Activated naive CD4-positive, alpha-beta T cell treated with anti-CD3 and anti-CD28 coated beads for 36 hours (primary cell): ENCODE measurements at regions not wholly inside any gene's neighbourhood (a gene's known extent, or its start where the extent isn't known, plus 50 kb on each side); places are given as distances from the start of the nearest gene placed in this dataset.

Experiments
- CTCF ChIA-PET: fragments of 350-600 bp; sonication (Branson Sonifier 250); formaldehyde crosslinking; loops from one replicate; lab custom pipeline; 2021; ENCODE audit warnings: antibody characterized with exemption; lab: Charles Lee
- DNase-seq: peaks from one replicate; pipeline ENCODE4 v3.0.0-alpha.2; 2020
- H3K27ac Mint-ChIP-seq: one replicate; pipeline ENCODE4 v1.8.0; 2021; ENCODE audit warnings: mild to moderate bottlenecking, mixed read lengths
- H3K27me3 Mint-ChIP-seq: one replicate; pipeline ENCODE4 v1.8.0; 2021; ENCODE audit warnings: low read depth, mixed read lengths
- H3K36me3 Mint-ChIP-seq: one replicate; pipeline ENCODE4 v1.8.0; 2021; ENCODE audit warnings: low read depth, mixed read lengths
- H3K4me1 Mint-ChIP-seq: one replicate; pipeline ENCODE4 v1.8.0; 2021; ENCODE audit warnings: low read depth, mixed read lengths
- H3K4me3 Mint-ChIP-seq: one replicate; pipeline ENCODE4 v1.8.0; 2021; ENCODE audit warnings: mild to moderate bottlenecking, moderate library complexity, mixed read lengths
- H3K9me3 Mint-ChIP-seq: one replicate; pipeline ENCODE4 v1.8.0; 2021; ENCODE audit warnings: mixed read lengths
- intact Hi-C: fragments of 100-400 bp; cut with micrococcal nuclease; formaldehyde crosslinking; loops from one replicate; pipeline ENCODE4 v1.15.1; 2023

DNA sequence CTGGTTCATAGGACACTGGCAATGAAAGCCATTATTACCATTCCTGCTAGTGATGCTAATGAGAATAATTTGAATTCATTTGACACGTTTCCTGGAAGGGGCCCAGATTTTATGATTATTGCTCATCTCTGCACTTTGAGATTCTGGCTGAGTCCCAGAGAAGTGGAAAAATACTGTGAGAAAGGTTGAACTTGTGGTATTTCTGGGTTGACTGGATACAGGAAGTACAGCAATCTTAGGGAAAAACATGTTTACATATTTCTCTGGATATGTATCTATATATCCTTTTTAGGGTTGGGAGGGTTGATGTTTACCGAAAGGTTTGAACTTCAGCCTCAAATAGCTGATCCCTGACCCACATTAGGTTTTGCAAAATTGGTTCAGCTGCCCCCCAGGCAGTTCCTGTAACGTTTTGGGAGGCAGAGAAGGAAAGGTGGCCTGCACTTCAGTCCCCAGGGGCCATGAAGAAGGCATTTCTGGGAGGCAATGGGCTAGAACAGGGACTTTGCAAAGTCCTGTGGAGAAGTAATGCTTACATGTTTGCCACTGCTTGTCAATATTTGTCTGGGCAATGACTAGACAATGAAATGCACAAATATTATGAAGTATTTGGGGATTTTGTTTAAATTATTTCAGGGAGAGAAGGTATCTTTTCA lies 253.7 kb upstream of the PITRM1 start:
- peaks cover 10% of the 10 kb centered on the region for H3K9me3 Mint-ChIP-seq
- no peak overlapping the region for H3K27ac Mint-ChIP-seq
- peaks cover 3% of the 10 kb centered on the region for H3K27me3 Mint-ChIP-seq
- H3K4me1 Mint-ChIP-seq = peaks cover 8% of the 10 kb centered on the region
- no peaks in the 10 kb centered on the region for H3K36me3 Mint-ChIP-seq
- intact Hi-C loops = no loop called here
- CTCF ChIA-PET = interaction anchor here (1.2 kb wide), 1 partner anchor 25 kb away, joined by 3 read pairs; no protein-coding TSS in a partner anchor
- H3K4me3 Mint-ChIP-seq = no peak overlapping the region
- DNase-seq = no peak

DNA sequence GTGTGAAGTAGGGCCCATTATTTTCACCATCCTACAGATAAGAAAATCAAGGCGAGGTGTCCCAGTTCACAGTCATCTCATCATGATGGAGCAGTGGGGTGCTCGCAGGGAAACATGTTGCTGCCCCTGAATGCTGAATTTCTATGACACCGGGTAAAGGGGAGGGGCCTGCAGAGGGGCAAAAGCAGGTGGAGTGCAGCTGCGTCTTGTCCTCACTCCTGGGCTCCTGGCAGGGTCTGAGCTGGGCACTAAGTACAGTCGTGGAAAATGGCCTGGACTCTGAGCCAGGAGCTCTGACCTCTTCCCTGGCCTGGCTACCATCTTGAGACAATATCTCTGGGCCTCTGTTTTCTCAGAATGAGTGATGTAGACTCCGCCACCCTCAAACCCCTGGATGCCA lies 253.1 kb upstream of the PITRM1 start:
- Mint-ChIP-seq H3K4me1 (peaks cover 10% of the 10 kb centered on the region), H3K27ac (no peak overlapping the region), H3K36me3 (no peaks in the 10 kb centered on the region), H3K9me3 (peaks cover 6% of the 10 kb centered on the region), H3K27me3 (peaks cover 5% of the 10 kb centered on the region), H3K4me3 (no peak overlapping the region)
- intact Hi-C loops = no loop called here
- no peak for DNase-seq
- CTCF ChIA-PET = no interaction called here

DNA sequence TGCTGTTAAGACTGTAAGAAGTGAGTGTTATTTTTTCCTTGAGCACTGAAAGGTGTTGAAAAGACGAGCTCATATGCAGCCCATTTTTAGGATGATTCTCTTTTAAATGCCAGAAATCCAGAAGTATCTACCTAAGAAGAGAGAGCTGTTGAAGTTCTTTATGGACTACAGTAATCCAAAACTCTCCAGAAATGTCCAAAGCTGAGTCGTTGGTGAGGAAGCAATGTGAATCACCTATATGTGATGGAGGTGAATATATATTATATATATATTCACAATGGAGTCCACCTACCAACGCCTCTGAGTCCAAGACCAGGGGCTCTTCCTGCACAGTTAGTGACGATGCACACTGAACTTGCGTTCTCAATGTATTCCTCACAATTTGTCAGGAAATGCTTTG lies 252.7 kb upstream of the PITRM1 start:
- DNase-seq = no peak
- no peaks in the 10 kb centered on the region for H3K36me3 Mint-ChIP-seq
- no peak overlapping the region for H3K27ac Mint-ChIP-seq
- H3K4me1 Mint-ChIP-seq = peaks cover 15% of the 10 kb centered on the region
- H3K4me3 Mint-ChIP-seq = no peak overlapping the region
- peaks cover 2% of the 10 kb centered on the region for H3K9me3 Mint-ChIP-seq
- intact Hi-C loops = no loop called here
- H3K27me3 Mint-ChIP-seq = peaks cover 8% of the 10 kb centered on the region
- CTCF ChIA-PET = no interaction called here

DNA sequence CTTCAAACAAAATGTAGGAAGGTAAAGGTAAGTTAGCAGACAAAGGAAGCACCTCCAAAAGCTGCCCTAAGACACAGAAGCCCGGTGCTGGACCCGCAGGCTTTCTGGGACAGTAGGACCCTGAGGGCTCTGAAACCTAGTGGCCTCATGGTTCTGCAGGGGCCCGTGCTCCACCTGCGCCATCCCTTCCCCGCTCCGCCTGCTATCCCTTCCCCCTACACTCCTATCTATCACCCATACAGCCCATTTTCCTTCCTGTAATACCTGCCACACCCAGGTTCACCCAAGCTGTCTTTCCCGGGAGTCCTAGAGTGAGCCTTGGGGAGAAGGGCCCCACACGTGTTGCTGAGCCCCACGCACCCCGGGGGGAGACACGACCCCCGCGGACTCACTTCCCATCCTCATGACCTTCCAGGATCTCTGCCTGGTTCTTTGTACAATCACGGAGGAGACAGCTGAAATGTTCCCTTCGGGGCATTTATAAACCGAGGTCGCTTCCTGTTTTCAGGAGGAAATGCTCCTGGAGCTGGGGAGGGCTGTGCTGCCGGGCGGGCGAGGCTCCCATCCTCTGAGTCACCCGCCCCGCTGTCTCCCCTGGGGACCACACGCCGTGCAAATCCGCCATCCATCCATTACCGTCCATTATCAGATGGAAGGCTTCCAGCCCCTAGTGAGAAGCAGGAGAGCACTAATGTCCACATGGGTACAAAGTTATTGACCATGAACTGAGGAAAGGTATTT lies 251.7 kb upstream of the PITRM1 start:
- Mint-ChIP-seq H3K4me1 (peaks cover 21% of the 10 kb centered on the region), H3K9me3 (no peaks in the 10 kb centered on the region), H3K27ac (no peak overlapping the region), H3K4me3 (no peak overlapping the region), H3K36me3 (no peaks in the 10 kb centered on the region), H3K27me3 (peaks cover 8% of the 10 kb centered on the region)
- CTCF ChIA-PET = no interaction called here
- no peak for DNase-seq
- intact Hi-C loops = no loop called here

DNA sequence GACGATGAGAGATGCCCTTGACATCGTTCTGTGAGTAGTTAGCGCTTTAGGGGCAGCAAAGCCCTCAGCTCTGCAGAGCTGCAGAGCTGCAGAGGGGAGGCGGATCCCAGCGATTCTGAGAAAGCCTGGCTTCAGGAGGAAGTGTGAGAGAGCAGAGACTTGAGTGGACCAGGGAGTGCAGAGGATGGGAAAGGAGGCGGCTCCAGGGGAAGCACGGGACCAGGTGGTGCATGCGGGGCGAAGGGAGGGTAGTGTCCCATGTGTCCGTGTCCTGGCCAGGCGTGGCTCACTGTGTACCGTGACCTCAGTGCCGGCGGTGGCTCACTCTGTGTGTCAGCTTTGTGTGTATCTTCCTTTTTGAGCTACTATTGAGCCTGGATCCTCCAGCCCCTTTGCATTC lies 250.8 kb upstream of the PITRM1 start:
- Mint-ChIP-seq H3K27ac (no peak overlapping the region), H3K4me3 (no peak overlapping the region), H3K36me3 (no peaks in the 10 kb centered on the region), H3K4me1 (peaks cover 21% of the 10 kb centered on the region), H3K9me3 (no peaks in the 10 kb centered on the region), H3K27me3 (peaks cover 8% of the 10 kb centered on the region)
- no peak for DNase-seq
- intact Hi-C loops = no loop called here
- CTCF ChIA-PET = no interaction called here

DNA sequence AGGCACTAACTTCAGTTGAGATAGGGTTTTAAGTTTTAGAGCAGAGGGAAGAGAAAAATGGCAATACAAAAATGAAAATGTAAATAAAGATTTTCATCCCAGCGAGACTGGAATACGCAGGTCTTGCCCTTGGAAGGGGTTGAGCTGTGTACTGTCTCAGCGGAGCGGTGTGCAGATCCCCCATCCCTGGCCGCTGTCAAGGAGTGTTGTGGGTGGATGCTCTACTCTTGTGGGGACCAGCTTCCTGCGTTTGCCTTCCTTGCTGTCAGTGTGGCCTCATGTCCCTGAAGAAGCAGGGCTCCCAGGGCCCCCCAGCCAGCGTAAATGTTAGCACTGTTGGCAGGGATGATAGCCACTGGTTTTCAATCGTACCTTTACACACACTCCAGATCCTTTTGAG lies 249.7 kb upstream of the PITRM1 start:
- Mint-ChIP-seq H3K27me3 (peaks cover 8% of the 10 kb centered on the region), H3K27ac (no peak overlapping the region), H3K4me1 (peaks cover 21% of the 10 kb centered on the region), H3K4me3 (no peak overlapping the region), H3K9me3 (no peaks in the 10 kb centered on the region), H3K36me3 (no peaks in the 10 kb centered on the region)
- intact Hi-C loops = no loop called here
- CTCF ChIA-PET = no interaction called here
- DNase-seq = no peak

DNA sequence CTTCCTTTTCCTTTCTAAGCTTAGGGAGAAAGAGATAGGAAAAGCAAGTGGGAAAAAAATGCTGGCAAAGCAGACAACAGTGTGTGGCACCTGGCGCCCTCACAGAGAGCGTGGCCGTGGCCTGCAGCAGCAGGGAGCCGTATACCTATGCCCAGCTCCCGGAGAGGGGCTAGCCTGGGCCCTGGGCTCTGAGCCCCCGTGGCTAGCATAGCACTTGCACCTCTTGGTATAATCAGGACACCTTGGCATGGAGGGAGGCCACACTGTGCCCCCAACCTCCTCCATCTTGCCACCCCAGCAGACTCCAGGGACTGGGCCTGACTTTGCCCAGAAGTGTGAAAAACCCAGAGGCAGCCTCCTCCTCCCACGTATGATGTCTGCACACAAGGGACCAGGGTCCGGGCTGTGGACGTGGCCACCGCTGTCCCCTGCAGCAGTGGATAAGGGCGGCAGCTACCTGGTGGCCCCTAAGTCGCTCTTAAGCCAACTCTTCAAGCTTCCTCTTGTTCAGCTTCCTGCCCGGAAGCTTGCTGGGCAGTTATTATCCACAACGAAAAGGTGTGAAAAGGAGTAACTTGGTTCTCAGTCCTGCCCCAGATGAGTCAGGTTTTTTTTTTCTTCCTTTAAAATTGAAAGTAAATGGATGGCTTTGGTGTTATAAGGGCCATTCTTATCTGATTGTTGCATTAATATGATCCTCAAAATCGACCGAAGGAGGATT lies 249.1 kb upstream of the PITRM1 start:
- Mint-ChIP-seq H3K27me3 (peaks cover 8% of the 10 kb centered on the region), H3K27ac (no peak overlapping the region), H3K36me3 (no peaks in the 10 kb centered on the region), H3K4me3 (no peak overlapping the region), H3K9me3 (no peaks in the 10 kb centered on the region), H3K4me1 (peaks cover 21% of the 10 kb centered on the region)
- CTCF ChIA-PET = no interaction called here
- no peak for DNase-seq
- intact Hi-C loops = no loop called here

DNA sequence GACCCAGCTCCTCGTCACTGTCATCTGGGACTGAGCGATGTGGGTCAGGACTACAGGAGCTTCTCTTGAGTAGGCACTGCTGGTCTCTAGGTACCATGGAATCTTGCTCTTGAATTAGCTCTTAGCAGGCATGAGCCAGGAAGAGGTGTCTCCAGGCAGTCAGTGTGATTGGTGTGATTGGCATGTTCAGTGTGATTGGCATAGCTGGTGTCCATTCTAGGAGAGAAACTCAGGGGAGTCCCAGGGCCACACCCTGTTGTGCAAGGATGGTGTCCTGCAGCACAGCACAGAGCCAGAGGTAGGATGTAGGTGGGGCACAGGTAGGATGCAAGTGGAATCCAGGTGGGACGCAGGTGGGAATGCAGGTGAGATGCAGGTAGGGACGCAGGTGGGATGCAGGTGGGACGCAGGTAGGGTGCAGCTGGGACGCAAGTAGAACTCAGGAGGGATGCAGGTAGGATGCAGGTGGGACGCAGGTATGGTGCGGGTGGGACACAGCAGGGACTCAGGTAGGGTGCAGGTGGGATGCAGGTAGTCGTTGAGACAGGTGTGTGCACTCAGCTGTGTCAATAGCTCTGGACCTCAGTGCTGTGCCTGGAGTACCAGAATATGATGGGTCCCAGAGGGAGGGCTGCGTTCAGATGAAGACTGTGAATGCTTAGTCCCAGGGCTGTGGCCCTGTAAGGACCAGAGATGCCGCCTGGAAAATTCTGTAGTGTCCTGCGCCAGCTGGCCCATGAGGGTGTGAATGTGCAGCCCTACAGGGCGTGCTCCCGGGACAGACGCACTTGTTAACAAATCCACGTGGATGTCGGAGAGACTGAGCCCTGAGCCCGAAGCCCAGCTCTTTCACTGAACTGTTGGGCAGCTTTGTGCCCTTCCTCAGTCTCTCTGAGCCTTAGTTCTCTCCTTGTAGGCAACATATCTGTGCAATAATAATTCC lies 248.2 kb upstream of the PITRM1 start:
- CTCF ChIA-PET = no interaction called here
- Mint-ChIP-seq H3K27me3 (peaks cover 8% of the 10 kb centered on the region), H3K9me3 (no peaks in the 10 kb centered on the region), H3K27ac (no peak overlapping the region), H3K4me1 (peaks cover 17% of the 10 kb centered on the region), H3K36me3 (no peaks in the 10 kb centered on the region), H3K4me3 (no peak overlapping the region)
- intact Hi-C loops = no loop called here
- no peak for DNase-seq

DNA sequence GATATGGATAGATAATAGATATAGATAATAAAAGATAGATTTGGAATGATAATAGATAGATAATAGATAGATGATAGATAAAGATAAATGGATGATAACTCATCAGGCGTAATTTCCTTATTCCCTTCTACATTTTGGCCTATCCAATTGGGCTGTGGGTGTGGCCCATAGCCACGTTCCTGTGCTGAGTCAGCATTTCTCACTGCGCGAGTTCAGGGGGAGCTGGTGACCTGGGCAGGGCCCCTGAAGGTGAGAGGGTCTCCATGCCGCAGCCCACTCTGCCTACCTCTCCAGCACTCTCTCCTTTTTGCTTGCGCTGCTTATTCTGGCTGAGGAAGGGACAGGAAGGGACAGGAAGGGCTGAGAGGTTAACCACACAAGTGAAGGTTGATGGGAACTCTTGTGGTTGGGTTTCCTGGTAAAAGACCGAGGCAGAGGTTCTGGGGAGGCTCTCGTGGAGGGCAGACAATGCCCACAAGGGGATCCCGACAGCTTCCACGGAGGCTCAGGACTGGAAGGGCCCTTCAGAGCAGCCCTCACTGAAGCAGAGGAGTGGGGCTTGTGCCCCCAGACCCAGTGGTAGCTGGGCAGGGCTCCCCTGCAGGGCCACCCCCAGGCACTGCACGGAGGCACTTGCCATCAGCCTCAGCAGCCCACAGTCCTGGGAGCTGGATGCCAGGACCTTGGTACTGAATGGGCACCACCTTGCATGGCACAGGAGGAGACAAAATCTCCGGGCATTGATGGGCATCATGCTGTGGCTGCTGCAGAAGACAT lies 247.3 kb upstream of the PITRM1 start:
- CTCF ChIA-PET = no interaction called here
- peaks cover 16% of the 10 kb centered on the region for H3K4me1 Mint-ChIP-seq
- no peaks in the 10 kb centered on the region for H3K36me3 Mint-ChIP-seq
- no peaks in the 10 kb centered on the region for H3K9me3 Mint-ChIP-seq
- no peak overlapping the region for H3K4me3 Mint-ChIP-seq
- intact Hi-C loops = no loop called here
- peaks cover 8% of the 10 kb centered on the region for H3K27me3 Mint-ChIP-seq
- peak; percentile 22 for DNase-seq
- H3K27ac Mint-ChIP-seq = no peak overlapping the region

DNA sequence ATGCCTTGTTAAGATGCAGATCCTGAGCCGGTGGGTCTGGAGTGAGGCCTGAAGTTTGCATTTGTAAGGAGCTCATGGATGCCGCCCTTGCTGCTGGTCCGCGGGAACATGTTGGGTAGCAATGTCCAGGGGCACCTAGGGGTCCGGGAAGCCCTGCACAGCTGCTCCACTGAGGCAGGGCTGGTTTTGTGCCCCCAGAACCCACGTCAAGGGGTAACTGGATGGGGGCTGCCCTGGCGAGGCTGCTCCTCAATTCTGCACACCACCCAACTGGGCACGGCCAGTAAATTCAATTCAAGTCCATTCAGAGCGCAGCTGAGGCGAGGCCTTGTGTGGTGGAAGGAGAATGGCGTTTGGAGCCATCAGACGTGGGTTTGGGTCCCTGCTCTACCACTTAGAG lies 246.3 kb upstream of the PITRM1 start:
- Mint-ChIP-seq H3K9me3 (no peaks in the 10 kb centered on the region), H3K27me3 (peaks cover 8% of the 10 kb centered on the region), H3K4me3 (no peak overlapping the region), H3K27ac (no peak overlapping the region), H3K4me1 (peaks cover 16% of the 10 kb centered on the region), H3K36me3 (no peaks in the 10 kb centered on the region)
- no peak for DNase-seq
- intact Hi-C loops = no loop called here
- CTCF ChIA-PET = no interaction called here

DNA sequence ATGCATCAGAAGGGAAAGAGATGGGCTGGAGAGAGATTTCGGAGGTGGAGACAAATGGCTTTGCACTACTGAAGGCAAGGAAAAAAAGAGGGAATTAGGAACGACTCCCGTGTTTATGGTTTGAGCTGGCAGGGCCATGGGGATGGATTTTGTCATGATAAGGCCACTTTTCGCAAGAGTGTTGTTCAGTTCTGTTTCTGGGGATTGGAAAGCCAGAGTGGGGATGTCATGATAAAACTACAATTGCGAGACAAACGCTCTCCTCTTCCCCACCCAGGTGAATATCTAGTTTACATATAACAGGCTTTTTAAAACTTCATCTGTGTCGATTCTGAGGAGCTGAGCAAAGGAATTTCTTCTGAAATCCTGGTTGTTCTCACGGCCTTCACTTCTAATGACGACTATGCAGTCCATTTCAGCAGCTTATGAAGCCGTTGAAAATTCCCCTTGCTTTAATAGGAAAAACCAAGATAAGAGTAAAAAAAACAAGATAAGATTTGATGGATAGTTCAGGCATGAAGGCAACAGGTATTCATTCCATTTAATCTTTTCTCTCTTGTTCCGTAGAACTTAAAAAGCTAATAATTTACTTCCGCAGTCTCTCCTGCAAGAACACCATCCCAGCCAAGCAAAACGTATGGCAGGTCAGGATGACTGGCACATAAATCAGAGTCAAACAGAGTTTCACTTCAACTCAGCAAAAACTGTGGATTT lies 245.6 kb upstream of the PITRM1 start:
- Mint-ChIP-seq H3K27me3 (peaks cover 7% of the 10 kb centered on the region), H3K4me3 (no peak overlapping the region), H3K36me3 (no peaks in the 10 kb centered on the region), H3K27ac (no peak overlapping the region), H3K9me3 (no peaks in the 10 kb centered on the region), H3K4me1 (peaks cover 16% of the 10 kb centered on the region)
- intact Hi-C loops = no loop called here
- CTCF ChIA-PET = no interaction called here
- DNase-seq = no peak
